ENCODE measurements at regions not wholly inside any gene's neighbourhood (a gene's known extent, or its start where the extent isn't known, plus 50 kb on each side); places are given as distances from the start of the nearest gene placed in this dataset.

- TF ChIP-seq, protein P1, sequence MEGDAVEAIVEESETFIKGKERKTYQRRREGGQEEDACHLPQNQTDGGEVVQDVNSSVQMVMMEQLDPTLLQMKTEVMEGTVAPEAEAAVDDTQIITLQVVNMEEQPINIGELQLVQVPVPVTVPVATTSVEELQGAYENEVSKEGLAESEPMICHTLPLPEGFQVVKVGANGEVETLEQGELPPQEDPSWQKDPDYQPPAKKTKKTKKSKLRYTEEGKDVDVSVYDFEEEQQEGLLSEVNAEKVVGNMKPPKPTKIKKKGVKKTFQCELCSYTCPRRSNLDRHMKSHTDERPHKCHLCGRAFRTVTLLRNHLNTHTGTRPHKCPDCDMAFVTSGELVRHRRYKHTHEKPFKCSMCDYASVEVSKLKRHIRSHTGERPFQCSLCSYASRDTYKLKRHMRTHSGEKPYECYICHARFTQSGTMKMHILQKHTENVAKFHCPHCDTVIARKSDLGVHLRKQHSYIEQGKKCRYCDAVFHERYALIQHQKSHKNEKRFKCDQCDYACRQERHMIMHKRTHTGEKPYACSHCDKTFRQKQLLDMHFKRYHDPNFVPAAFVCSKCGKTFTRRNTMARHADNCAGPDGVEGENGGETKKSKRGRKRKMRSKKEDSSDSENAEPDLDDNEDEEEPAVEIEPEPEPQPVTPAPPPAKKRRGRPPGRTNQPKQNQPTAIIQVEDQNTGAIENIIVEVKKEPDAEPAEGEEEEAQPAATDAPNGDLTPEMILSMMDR (IDR thresholded peaks at IDR 0.05), result no peak
- TF ChIP-seq POLR2AphosphoS5 (IDR thresholded peaks at IDR 0.05), result no peak
Measured at GRCh38 chr4:77354550-77354949, 197.5 kb downstream of the CCNG2 start.
